Astrocyte of the hippocampus (primary cell): ENCODE measurements at regions not wholly inside any gene's neighbourhood (a gene's known extent, or its start where the extent isn't known, plus 50 kb on each side); places are given as distances from the start of the nearest gene placed in this dataset.

ENCODE experiments used
- DNase-seq: peaks from one replicate; pipeline ENCODE4 v3.0.0; 2011; ENCODE audit warnings: low read depth, low spot score

DNA sequence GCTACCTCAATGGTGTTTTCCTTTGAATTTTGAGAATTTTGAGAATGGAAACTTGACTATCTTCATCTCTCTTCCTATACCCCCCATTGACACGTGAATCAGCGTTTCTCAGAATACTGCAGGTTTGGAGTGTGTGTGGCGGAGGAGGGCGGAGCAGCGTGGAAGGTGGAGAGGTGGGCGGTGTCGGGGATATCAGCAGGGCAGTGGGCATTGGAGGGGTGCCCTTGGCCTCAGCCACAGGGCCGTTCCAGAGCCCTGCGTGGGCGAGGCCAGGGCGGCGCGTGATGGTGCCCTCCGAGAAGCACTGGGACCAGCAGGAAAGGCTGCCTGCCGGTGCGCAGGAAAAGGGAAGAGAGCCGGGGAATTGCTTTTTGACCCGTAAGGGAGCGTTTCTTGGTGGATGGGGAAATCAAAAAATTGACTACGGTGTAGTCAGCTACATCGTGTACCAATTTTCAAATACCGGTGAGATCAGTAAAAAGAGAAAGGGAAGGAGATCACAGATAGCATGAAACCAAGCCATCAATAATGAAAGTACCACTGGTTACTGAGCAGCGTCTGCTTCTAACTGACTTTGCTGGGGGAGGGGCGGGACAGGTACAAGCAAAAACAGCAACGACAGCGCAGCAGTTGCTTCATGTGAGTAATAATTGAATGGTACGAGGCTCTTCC, 82.7 kb upstream of the DUSP22 start:
- DNase-seq: no peak

- no peak for DNase-seq
Measured at GRCh38 chr6:210104-210456, 82.2 kb upstream of the DUSP22 start.

- no peak for DNase-seq
Measured at GRCh38 chr6:210778-211374, 81.4 kb upstream of the DUSP22 start.

- DNase-seq: no peak
Measured at GRCh38 chr6:211871-212497, 80.3 kb upstream of the DUSP22 start.

DNA sequence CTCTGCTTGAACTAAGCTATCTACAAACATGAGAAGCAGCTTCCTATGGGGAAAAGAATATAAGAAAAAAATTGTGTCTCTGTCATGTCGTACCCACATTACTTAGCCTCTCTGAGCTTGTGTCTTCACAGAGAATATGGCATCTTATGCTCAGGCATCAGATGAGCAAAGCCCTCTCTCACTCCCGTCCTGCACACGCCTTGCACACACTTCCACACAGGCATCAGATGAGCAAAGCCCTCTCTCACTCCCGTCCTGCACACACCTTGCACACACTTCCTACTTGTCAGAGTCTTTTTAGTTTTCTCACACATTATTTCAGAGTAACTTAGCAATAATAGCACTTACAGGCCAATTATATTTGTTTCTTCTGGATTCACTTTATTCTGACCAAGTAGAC, 79.0 kb upstream of the DUSP22 start:
- DNase-seq: no peak

- no peak for DNase-seq
Measured at GRCh38 chr6:214428-214827, 77.9 kb upstream of the DUSP22 start.

DNA sequence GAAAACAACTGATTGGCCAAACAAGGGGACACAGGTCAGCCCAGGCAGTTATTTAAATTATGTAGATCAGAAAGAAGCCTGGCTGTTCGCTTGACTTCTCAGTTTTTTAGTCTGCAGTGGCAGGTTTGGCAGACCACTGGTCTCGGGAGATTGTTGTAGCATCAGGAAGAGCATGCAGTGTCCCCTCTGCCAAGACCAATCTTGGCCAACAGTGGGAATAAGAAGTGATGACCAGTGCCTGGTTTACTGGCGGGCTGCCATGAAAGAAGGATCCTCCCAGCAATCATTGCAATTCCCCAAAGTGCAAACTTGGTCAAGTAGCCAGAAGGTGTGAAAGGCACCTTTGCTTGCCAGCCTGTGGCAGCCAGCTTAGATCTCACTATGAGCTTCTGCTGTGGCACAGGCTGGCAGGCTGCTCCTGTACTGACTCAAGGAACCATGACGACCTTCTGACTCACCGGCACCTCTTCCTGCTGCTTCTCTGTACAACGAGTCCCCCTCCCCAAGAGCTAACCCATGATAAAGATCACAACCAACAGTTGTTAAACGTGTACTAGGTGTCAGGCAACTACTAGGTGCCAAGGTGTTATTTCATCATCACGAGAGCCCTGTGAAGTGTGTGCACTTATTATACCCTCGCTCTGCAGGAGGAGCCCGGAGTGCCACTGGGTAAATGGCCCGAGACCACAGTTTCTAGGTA, 76.8 kb upstream of the DUSP22 start:
- no peak for DNase-seq

DNA sequence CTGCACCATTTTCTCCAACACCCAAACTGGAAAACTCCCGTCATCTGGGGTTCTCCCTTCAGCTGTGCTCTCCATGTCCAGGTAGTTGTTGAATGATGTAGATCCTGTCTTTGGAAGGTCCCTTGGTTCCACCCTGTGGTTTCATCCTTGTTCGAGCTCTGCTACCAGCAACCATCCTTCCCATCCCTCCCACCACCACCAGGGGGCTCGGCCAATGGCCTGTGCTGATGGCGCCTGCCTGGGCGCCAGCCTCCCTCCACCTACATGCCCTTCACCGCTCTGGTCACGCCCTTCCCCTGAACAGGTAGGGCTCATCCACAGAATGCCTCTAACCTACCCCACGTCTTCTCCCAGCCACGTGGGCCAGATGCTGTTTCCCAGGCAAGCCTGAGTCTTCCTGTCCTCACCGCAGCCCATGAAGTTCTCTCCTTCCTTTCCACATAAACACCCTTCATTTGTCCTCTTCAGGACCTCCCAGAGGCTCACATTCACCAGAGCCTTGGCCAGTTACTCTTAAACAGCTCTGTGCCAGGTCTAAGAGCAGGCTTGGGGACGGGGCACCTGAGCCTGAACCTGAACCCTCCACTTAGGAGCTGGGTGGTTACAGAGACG, 75.1 kb upstream of the DUSP22 start:
- no peak for DNase-seq

DNA sequence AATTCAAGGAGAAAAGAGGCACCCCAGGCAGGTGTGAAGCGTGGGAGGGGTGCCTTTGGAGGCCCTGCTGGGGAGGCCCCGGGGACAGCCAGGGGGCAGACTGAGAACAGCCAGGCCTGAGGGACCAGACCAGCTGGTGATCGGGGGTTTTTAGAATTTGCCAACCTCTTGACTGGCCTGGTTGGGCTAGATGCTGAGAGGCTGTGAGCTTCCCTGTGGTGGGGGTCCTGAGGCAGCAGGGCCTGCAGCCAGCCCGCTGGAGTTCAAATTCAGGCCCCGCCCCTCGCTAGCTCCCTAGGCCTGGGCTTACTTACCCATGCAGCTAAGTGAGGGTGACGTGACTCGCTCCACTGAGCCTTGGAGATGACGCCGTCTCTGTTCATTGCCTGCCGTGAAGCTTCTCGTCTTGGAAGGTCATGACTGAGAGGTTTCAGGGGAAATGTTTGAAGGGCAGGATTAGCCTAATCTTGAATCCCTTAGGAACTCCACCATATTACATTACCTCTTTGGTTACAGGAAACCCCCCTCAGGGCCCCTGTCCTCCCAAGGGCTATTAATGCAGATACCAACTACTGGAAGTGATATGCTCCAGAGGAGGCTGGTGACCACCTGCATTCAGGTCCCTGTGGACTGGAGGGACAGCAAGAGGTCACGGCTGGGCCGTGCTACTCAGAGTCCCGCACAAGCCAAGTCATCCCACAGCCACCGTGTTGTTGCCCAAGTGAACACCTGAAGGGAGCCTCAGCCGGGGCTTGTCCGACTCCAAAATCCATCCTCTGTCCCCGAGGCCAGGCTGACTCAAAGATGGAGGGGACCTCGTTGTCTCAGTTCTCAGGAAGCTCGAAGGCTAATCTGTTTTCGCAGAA, 73.9 kb upstream of the DUSP22 start:
- no peak for DNase-seq

DNA sequence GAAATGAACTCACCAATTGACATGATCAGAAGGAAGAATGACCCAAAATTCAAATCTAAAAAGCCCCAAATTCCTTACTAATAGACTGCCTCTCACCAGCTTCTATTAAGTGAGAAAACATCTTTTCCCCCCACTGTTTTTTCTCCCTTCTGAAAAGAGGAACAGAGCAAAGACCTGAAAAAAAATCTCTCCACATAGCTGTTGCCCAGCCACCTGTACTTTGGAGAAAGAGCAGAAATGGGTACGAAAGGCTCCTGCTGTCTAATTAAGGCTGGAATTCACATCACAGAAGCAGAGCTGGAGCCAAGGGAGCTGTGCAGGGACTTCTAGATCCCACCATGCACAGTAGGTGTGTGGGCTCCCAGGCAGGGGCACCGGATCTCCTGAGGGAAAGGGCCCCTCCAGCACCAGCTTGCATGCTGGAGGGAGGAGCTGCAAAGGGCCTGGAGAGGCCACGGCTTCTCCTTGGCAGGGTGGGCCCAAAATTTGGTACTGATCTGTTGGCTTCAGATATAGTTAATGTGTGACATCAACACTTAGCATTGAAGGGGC, 73.2 kb upstream of the DUSP22 start:
- DNase-seq: no peak

DNA sequence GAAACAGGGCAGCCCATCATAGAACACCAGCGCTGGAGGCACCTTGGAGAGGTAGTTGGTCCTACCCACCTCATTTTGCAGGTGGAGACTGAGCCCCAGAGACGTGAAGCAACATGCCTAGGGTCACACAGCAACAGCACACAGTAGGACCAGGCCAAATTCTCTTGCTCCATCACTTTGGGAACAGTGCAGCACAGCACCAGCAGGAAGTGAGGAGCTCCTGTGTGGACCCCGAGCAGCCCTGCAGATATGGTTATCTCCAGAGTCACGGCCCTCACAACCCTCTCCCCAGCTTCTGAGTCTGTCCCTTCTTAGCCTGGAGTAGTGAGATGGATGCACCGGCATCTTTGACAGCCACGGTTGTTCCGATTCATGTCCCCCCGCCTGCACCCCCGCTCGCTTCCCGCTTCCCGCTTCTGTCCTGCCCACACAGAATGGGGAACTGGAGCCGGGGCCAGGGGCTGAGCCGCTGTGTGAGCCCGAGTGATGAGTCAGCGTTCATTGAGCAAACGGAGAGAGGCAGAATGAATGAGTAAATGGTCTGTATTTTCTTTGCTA, 72.6 kb upstream of the DUSP22 start:
- peak; percentile 69 for DNase-seq

- no peak for DNase-seq
Measured at GRCh38 chr6:220312-220711, 72.0 kb upstream of the DUSP22 start.

GRCh38 chr6:220721-221475, 71.4 kb upstream of the DUSP22 start:
- peak; percentile 12 for DNase-seq

DNA sequence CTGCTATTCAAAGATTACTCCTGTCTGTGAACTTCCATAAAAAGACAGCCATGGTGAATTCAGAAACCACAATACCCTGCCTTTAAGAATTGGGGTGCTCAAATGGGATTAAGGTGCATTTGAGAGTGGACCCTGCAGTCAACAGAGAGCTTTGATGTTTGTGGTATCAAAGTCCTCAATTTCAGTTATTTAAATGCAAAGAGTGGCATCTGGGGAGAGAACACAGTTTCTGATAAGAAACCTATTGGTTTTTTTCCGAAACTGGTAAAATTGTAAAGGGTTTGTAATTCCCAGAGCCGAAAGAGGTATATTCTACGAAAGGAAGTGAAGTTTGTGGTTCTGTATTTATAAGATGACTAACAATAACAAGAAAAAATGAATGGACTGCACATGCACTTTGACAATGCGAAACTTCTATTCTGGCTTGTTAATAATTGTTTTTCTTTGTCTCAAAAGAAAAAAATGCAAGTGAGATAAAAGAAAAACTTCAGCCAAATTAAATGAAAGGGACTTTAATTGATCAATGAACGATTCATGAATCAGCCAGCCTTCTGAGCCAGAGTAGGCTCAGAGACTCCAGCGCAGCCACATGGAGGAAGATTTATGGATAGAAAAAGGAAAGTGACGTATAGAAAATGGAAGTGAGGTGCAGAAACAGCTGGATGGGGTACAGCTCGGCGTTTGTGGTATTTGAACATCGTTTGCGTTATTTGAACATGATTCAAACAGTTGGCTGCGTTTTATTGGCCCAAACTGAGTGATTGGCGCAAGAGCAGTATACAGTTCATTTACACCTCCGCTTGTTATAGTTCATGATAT, 70.5 kb upstream of the DUSP22 start:
- no peak for DNase-seq

- DNase-seq: no peak
Measured at GRCh38 chr6:222468-222867, 69.8 kb upstream of the DUSP22 start.

DNA sequence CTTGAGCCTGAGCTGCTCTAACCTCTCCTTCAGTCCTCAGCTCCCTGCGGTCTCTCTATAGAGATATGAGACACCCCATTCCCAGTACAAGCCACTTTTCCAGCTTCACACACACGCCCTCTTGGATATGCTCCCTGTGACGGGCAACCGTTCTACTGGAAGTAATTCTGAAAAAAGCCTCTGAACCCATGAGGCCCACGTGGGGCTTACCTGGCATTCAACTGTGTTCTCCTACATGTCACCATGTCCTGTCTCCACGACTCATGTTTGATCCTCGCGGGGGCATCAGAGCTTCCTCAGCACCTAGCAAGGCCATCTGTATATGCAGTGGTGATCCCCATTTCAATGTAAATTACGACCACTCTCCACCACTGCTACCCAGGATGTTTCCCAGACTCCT, 69.2 kb upstream of the DUSP22 start:
- no peak for DNase-seq

- no peak for DNase-seq
Measured at GRCh38 chr6:223763-224162, 68.5 kb upstream of the DUSP22 start.

- no peak for DNase-seq
Measured at GRCh38 chr6:224350-224749, 67.9 kb upstream of the DUSP22 start.

- no peak for DNase-seq
Measured at GRCh38 chr6:225121-225721, 67.1 kb upstream of the DUSP22 start.
